GM19397 (cell line): ENCODE measurements at regions not wholly inside any gene's neighbourhood (a gene's known extent, or its start where the extent isn't known, plus 50 kb on each side); places are given as distances from the start of the nearest gene placed in this dataset.

ENCODE experiments used
- ATAC-seq: cut with Tn5 transposase; IDR thresholded peaks from one replicate; pipeline ENCODE4 v1.9.1; 2021; ENCODE audit warnings: mild to moderate bottlenecking, moderate library complexity; ENCODE audit not compliant: unreplicated experiment

- no peak for ATAC-seq
Measured at GRCh38 chr1:83773059-83773458, 225.9 kb downstream of the TTLL7 start.

GRCh38 chr1:83770319-83770661 lies 228.6 kb downstream of the TTLL7 start:
- no peak for ATAC-seq

GRCh38 chr1:83769594-83770318 lies 229.2 kb downstream of the TTLL7 start:
- ATAC-seq, result no peak

- ATAC-seq, result no peak
Measured at GRCh38 chr1:83769072-83769471, 229.9 kb downstream of the TTLL7 start.

GRCh38 chr1:83766241-83766691 lies 232.7 kb downstream of the TTLL7 start:
- ATAC-seq, result no peak

- no peak for ATAC-seq
Measured at GRCh38 chr1:83765125-83765524, 233.8 kb downstream of the TTLL7 start.

- ATAC-seq, result no peak
Measured at GRCh38 chr1:83764209-83764608, 234.7 kb downstream of the TTLL7 start.

- no peak for ATAC-seq
Measured at GRCh38 chr1:83763361-83764095, 235.4 kb downstream of the TTLL7 start.

- ATAC-seq, result no peak
Measured at GRCh38 chr1:83762416-83762815, 236.5 kb downstream of the TTLL7 start.

- ATAC-seq, result no peak
Measured at GRCh38 chr1:83762039-83762365, 236.9 kb downstream of the TTLL7 start.

GRCh38 chr1:83761167-83762038 lies 237.5 kb downstream of the TTLL7 start:
- ATAC-seq, result peak; percentile 100

- ATAC-seq, result peak; percentile 17
Measured at GRCh38 chr1:83760226-83761021, 238.5 kb downstream of the TTLL7 start.

GRCh38 chr1:83756984-83757717 lies 241.8 kb downstream of the TTLL7 start:
- ATAC-seq, result no peak

GRCh38 chr1:83751602-83752001 lies 247.3 kb downstream of the TTLL7 start:
- ATAC-seq, result no peak

GRCh38 chr1:83750201-83750600 lies 248.7 kb downstream of the TTLL7 start:
- no peak for ATAC-seq

- ATAC-seq, result no peak
Measured at GRCh38 chr1:83747853-83748482, 251.0 kb downstream of the TTLL7 start.

- peak; percentile 80 for ATAC-seq
Measured at GRCh38 chr1:83746234-83746633, 252.7 kb downstream of the TTLL7 start.

- no peak for ATAC-seq
Measured at GRCh38 chr1:83742446-83742845, 256.5 kb downstream of the TTLL7 start.

GRCh38 chr1:83741770-83742169 lies 257.2 kb downstream of the TTLL7 start:
- ATAC-seq, result no peak

- no peak for ATAC-seq
Measured at GRCh38 chr1:83741348-83741747, 257.6 kb downstream of the TTLL7 start.
